Renal cortex interstitium (tissue), 11 donors: ENCODE measurements at regions not wholly inside any gene's neighbourhood (a gene's known extent, or its start where the extent isn't known, plus 50 kb on each side); places are given as distances from the start of the nearest gene placed in this dataset.
"Not testable (repeated sequence)": the region's sequence is repeated elsewhere in the genome, so short reads cannot be mapped to it uniquely, and the experiment has no call there.

Experiments used
- DNase-seq, 11 donors: peaks; one replicate each; pipeline ENCODE4 v3.0.0-alpha.2; 2013; ENCODE audit warnings: low read depth in 9 of 11, low spot score in 4 of 11; ENCODE audit errors: extremely low read depth in 1 of 11

DNA sequence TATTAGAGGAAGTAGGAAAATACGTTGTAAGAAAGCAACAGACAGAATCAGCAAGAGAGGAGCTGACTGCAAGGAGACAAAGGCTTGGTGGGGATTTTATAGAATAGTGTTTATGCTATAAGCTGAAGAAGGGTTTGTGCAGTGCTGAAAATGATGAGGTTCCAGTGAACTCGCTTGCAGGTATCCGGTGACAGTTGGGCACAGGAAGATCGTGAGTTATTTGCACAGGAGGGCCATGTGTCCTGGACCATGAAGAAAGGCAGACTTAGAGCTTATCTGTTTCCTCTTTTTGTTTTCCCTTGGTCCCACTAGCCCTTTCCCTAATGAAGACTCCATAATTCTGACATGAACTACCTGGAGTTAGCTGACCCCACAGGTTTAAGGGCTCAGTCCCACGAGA, 61.4 kb downstream of the NXNL2 start:
- peak in 2 of 11 donors; percentile 23 to 41 for DNase-seq

- no peak for DNase-seq
Measured at GRCh38 chr9:88604836-88605511, 70.0 kb downstream of the NXNL2 start.

DNA sequence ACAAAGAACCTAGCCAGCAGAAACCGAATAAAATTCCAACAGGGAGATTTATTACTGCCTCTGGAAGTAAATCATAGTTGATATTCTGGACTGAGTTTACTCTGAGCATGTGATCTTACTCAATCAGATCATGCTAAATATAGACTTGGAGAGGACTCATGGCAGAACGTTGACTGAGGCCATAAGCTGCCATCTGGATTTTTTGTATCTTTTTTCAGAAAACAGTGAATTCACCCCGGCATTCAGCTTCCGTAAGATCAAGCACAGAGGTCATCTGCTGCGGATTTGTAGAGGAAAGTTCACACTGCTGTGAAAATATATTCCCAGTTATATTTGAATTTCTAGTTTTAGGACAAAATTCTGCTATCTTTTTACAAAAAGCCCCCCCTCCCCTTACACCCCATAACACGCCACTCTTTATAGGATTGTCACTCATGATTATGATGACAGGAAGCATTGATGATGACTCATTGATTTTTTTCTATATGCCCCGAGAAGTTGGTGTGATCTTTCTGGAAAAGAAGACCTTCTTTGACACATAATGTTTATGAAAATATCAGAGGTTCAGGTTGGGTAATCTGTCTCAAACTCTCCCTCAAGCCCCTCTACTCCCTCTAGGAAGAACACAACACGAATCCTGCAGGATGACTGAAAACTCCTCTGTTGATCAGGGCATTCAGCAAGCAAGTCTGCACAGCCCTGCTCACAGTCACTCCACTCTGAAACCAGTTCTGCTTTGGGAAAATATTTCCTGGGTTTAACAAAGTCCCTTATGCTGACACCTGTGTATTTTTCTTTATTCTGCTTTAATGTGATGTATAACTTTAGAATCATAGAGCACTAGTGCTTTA, 70.8 kb downstream of the NXNL2 start:
- peak in 10 of 11 donors; percentile 24 to 66 (median 36) for DNase-seq

GRCh38 chr9:88614359-88614758, 79.4 kb downstream of the NXNL2 start:
- no peak for DNase-seq

GRCh38 chr9:88623698-88624097, 88.7 kb downstream of the NXNL2 start:
- DNase-seq, result no peak

- no peak for DNase-seq
Measured at GRCh38 chr9:88628114-88628513, 93.1 kb downstream of the NXNL2 start.

GRCh38 chr9:88628811-88629210, 93.8 kb downstream of the NXNL2 start:
- no peak for DNase-seq

DNA sequence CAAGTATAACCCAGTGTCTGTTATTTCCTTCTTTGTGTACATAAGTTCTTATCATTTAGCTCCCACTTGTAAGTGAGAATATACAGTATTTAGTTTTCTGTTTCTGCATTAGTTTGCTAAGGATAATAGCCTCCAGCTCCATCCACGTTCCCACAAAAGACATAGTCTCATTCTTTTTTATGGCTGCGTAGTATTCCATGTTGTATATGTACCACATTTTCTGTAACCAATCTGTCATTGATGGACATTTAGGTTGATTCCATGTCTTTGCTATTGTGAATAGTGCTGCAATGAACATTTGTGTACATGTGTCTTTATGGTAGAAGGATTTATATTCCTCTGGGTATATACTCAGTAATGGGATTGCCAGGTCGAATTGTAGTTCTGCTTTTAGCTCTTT, 95.6 kb downstream of the NXNL2 start:
- not testable (repeated sequence) for DNase-seq

DNA sequence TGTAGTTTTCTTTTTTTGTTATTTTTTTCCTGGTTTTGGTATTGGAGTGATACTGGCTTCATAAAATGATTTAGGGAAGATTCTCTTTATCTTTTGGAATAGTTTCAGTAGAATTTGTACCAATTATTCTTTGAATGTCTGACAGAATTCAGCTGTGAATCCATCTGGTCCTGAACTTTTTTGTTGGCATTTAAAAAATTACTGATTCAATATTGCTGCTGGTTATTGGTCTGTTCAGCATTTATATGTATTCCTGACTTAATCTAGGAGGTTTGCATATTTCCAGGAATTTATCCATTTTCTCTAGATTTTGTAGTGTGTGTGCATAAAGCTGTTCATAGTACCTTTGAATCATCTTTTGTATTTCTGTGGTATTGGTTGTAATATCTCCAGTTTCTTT, 100.2 kb downstream of the NXNL2 start:
- no peak for DNase-seq

- DNase-seq, result no peak
Measured at GRCh38 chr9:88641456-88642240, 106.7 kb downstream of the NXNL2 start.

DNA sequence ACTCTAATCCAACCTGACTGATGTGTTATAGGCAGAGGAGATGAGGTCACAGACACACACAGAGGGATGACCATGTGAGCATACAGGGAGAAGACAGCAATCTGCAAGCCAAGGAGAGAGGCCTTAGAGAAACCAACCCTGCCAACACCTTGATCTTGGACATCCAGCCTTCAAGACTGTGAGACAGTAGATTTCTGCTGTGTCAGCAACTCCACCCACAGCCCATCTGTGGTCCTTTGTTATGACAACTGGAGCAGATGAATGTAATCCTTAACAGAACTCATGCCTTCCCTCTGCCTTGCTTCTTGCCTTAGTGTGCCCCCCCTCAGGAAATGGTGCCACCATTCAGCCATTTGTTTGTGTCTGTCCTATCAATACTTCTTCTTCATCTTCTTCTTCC, 107.4 kb downstream of the NXNL2 start:
- no peak for DNase-seq

GRCh38 chr9:88643931-88644330, 109.0 kb downstream of the NXNL2 start:
- DNase-seq, result no peak

DNA sequence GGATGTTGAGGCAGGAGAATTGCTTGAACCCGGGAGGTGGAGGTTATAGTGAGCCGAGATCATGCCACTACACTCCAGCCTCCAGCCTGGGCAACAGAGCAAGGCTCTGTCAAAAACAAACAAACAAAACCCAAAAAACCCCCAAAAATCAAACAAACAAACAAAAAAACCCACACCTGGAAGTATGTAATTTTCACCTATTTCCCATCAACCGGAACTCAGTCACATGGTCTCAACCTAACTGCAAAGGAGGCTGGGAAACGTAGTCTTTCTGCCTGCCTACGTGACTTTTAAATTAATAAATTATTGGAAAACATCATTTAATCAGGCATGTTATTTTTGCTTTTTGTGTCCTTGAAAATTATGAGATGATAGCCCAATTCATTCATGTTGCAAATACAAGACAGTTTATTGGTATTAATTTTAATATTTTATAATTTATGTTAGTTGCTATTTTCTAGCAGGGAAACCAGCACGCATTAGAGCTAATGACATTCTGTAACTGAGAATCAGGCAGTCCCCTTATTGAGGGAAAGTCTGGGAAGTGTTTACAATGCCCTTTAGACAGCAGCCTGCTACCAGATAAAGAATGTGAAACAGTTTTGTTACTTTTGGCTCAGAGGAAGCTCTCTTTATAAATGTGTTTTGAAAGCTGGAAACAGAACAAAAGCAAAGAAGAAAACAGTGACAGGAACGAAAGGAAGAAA, 110.3 kb downstream of the NXNL2 start:
- peak in 1 of 11 donors; percentile 12 for DNase-seq

DNA sequence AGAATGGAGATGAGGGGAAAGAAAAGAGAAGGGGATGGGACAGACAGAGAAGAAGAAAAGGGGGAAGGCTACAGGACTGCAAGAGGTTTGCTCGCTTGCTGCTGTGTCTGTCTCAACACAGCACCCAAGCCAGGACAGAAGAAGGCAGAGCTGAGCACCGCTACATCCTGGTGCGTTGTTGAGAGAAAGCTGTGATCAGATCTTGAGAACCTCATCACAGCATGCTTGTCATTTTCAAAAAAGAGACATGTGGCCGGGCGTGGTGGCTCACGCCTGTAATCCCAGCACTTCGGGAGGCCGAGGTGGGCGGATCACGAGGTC, 110.9 kb downstream of the NXNL2 start:
- no peak for DNase-seq

DNA sequence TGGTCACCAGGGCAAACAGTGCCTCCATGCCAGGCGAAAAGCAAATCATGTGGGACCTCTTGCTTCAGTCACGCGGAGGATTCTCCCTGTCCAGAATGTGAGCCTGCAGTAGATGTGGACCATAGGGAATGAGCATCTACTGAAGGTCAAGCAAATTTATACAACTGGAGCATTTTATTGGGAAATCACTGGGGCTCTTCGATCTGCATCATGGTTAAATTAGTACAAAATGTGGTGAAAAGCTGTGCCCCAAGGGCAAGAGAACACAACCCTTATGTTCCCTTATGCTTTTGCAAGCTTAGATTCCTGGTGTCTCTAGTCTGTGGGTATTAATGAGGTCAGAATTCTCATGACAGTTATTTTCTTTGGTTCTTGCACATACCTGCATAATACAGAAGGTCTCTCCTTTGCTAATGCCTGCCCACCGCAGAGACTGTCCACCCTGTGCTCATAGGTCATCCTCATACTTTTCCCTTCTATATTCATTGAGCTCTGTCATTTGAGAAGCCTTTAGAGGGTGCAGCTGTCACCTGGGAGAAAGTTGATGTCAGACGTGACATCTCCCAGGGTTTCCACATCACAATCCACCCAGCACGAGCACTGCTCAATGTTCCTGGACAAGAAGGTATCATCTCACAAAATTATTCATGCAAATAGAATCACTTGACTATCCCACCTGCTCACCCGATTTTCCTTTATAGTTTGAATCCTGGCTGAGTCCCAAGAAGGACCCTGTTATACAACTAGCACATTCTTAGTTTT, 111.7 kb downstream of the NXNL2 start:
- no peak for DNase-seq

DNA sequence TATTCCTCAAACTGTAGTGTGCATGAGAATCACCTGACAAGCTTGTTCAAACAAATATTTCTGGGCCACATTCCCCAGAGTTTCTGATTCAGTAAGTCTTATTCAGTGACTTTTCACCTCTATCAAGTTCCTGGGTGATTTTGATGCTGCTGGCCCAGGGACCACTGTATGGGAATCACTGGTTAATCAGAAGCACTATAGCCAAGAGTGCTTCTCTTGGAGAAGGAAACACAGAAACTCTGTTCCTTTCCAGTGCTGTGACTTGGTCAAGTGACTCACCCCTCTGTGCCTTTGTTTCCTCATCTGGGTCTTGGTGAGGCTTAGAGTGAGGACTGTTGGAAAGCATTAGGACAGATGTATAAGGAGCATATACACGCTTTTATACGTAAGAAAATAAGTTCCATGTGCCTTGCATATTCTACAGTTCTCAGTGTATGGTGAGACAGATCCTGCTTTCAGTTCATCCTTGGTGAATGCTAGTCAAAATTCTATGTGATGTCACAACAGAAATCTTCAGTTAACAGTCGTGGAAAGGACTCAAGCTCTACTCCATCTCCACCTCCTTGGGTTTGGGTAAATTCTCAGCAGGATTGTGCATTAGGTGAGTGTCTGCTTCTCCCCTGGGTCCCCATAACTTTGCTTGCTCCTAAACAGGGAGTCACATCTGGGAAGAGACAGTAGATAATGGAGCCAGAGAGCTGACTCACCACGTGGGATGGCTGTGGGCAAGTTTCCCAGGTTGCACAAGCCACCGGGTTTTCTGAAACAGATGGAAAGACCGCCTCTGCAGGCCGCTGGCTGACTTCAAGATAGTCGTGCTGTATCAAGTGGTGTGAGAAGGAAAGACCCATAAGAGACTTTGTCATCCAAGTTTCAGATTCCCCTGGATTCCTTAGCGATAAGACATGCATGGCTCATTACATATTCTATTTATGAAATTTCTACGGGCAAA, 117.0 kb downstream of the NXNL2 start:
- DNase-seq, result no peak

DNA sequence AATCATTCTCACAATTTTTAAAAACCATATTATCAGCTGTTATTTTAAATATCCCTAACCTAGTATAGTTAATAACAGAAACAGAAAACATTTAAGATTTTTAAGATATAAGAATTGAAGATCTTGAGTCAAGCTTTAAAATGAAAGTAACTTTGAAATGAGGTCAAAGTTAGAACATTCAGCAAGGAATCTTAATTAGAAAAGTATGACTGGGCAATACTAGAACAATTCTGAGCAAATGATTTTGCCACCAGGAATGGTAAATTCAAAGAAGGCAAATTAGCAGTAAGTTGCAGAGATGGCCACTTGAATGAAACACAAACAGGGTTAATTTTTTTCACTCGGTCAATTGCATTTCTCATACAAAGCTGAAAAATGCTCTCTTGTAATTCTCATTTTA, 117.9 kb downstream of the NXNL2 start:
- DNase-seq, result no peak

DNA sequence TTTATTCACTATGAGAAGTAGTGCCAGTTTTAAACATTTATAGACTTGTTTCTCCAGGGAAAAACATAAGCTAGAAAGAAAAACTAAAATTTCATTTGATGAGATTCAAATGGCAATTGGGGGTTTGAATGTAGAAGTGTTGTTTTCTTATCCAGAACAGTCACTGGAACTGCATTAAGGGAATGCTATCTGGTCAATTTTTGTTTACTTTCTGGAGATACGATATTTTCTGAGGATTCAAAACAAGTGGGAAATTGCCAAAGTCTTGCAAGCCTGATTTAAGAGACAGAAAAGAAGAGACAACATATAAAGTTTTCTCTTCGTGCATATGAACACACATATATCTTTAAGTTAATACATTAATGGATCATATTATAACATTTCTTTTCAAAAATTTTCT, 118.4 kb downstream of the NXNL2 start:
- DNase-seq, result no peak
